GM18502 (cell line): ENCODE measurements at regions not wholly inside any gene's neighbourhood (a gene's known extent, or its start where the extent isn't known, plus 50 kb on each side); places are given as distances from the start of the nearest gene placed in this dataset.

Experiments
- ATAC-seq: cut with Tn5 transposase; IDR thresholded peaks from one replicate; pipeline ENCODE4 v1.9.1; 2021; ENCODE audit warnings: mild to moderate bottlenecking; ENCODE audit not compliant: unreplicated experiment, poor library complexity

GRCh38 chr3:159840703-159841299, 147.8 kb upstream of the IL12A start:
- ATAC-seq, result no peak

GRCh38 chr3:159841766-159842165, 146.9 kb upstream of the IL12A start:
- no peak for ATAC-seq

GRCh38 chr3:159843840-159844730, 144.6 kb upstream of the IL12A start:
- ATAC-seq, result no peak

- no peak for ATAC-seq
Observed at GRCh38 chr3:159844801-159845261, 143.8 kb upstream of the IL12A start.

- no peak for ATAC-seq
Observed at GRCh38 chr3:159845737-159846136, 142.9 kb upstream of the IL12A start.

- no peak for ATAC-seq
Observed at GRCh38 chr3:159846255-159846654, 142.4 kb upstream of the IL12A start.

- ATAC-seq, result no peak
Observed at GRCh38 chr3:159848348-159849118, 140.1 kb upstream of the IL12A start.

GRCh38 chr3:159850481-159850880, 138.2 kb upstream of the IL12A start:
- ATAC-seq, result no peak

- no peak for ATAC-seq
Observed at GRCh38 chr3:159852266-159852665, 136.4 kb upstream of the IL12A start.

- no peak for ATAC-seq
Observed at GRCh38 chr3:159852821-159853505, 135.7 kb upstream of the IL12A start.

- no peak for ATAC-seq
Observed at GRCh38 chr3:159853506-159853864, 135.2 kb upstream of the IL12A start.

GRCh38 chr3:159854500-159855124, 134.0 kb upstream of the IL12A start:
- no peak for ATAC-seq

GRCh38 chr3:159855599-159856346, 132.9 kb upstream of the IL12A start:
- no peak for ATAC-seq

- ATAC-seq, result no peak
Observed at GRCh38 chr3:159856590-159857104, 132.0 kb upstream of the IL12A start.

GRCh38 chr3:159857840-159858239, 130.8 kb upstream of the IL12A start:
- ATAC-seq, result no peak

GRCh38 chr3:159858650-159859049, 130.0 kb upstream of the IL12A start:
- no peak for ATAC-seq

GRCh38 chr3:159859424-159859823, 129.2 kb upstream of the IL12A start:
- ATAC-seq, result no peak

GRCh38 chr3:159859836-159860235, 128.8 kb upstream of the IL12A start:
- no peak for ATAC-seq
